T-helper 2 cell (primary cell): ENCODE measurements at regions not wholly inside any gene's neighbourhood (a gene's known extent, or its start where the extent isn't known, plus 50 kb on each side); places are given as distances from the start of the nearest gene placed in this dataset.
"Not testable (repeated sequence)": the region's sequence is repeated elsewhere in the genome, so short reads cannot be mapped to it uniquely, and the experiment has no call there.

Experiments
- DNase-seq, 5 experiments: peaks; one replicate each; pipeline versions ENCODE4 v3.0.0 to v3.0.0-alpha.2; 2012 to 2022

DNA sequence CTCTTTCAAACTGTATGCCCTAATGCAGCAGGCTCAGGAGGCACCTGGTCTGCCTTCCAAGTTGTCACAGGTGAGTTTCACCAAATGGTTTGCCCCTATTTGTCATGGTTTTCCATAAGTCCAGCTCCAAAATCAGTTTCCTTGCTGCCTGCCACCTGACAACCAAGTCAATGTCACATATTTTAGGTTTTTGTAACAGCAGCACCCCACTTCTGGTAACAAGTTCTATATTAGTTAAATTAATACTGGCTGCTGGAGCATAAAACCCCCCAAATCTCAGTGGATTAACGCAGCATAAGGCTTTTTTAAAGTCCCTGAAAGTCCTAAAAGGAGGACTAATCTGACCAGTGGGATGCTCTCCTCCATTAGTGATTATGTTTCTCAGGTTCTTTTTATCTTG is 200.7 kb downstream of the RRAGC start:
- no peak for DNase-seq

DNA sequence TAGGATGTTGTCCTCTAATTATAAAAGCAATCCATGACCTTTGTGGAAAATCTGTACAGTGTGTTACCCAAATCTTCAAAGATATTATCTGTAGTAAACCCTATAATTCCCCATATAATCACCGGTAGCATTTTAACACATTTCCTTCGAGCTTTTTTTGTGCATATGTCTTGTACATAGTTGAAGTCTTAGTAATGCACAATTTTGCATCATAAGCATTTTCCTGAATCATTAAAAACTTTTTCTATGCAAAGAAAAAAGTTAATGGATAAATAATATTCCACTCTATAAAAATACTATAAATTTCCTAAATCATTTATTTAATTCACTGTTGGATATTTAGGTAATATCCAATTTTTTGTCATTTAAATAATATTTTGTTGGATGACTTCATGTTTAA is 201.7 kb downstream of the RRAGC start:
- no peak for DNase-seq

DNA sequence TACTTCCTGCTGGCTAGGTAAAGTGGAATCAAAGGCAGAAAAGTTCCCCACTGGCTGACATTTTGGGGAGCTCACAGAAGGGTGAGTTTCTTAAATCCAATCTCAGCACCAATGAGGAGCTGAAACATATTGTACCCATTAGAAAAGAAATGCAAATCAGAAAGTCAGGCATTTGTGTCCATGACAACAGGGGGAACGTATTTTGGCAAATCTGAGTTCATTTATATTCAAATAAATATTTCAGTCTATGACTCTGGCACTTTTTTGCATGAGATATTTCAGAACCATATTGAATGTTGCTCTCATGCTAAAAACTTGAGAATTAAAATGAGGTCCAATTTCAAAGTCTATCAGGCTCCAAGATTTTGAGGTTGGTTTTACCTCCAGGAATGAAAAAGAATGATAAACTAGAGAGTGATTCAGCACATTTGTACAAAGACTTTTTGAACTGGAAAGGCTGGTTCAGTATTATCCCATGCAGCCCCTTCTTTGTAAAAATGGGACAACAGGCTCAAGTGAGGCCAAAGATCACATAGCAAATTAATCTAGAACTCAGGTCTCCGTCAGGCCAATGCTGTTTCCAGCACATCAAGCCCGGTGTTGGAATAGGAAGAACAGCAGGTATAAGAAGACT is 202.2 kb downstream of the RRAGC start:
- DNase-seq = no peak

DNA sequence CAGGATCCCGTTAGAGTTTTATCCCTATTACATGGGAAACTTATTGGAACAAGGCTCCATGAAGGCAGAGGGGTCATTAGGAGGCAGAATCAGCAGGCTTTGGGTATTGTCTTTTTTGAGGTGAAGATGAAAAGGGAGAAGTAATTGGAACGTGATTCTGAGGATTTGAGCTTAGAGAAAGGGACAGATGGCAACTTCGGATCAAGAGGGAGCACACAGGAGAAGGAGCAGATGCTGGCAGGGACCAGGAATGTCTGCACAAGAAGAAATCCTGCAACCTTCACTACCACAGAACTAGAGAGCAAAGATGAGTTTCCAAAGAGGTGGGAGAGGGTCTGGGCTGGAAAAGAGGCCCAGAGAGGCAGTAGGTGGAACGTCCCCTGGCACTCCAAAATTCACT is 202.8 kb downstream of the RRAGC start:
- DNase-seq = no peak

DNA sequence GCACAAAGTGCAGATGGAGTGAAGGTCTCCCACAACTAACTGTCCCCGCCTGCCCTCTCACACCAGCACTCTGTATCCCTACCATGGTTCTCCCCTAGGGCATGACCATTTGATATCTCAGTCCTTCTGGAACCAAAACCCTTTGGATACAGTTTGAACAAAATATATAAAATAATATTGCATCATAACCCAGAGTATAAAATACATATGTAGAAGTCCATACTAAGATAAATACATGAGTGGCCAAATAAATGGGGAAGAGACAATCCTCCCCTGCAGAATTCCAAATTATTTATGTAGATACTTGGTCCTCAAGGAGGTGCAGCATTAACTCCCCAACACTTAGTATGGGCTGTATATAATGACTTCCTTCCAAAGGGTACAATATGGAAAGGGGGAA is 207.4 kb downstream of the RRAGC start:
- DNase-seq = no peak

DNA sequence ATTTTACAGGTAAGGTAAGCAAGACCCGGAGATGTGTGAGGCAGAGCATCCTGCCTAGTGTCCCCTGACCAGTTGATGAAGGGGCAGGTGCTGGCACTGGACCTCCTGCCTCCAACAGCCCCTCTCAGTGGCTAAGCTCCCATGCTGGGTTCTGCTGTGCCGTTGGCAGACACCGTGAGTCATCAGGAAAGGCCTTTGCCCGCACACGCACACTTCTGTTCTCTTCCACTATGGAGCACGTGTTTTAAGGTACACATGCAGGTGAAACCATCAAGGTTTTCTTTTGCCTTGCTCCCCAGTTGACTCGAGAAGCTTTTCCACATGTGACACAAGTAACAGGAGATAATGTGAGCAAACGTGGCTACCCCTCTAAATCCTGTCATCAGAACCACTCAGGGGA is 207.9 kb downstream of the RRAGC start:
- DNase-seq = no peak

DNA sequence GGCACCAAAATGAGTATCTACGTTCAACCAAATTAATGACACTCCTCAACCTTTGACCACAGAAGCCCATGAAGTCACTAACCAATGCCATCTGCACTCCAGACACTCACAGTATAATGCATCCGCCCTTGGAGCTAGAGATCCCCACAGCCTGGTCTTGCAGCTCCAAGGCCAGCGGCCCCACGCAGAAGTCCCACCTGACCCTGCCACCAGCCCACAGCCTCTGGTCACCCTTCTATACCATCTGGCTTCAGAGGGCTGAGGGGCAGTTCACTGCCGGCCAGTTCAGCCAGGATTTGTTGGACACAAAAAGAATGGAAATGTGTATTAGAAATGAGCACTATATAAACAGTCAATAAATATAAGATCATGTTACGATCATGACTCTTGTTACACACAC is 211.2 kb downstream of the RRAGC start:
- no peak for DNase-seq

DNA sequence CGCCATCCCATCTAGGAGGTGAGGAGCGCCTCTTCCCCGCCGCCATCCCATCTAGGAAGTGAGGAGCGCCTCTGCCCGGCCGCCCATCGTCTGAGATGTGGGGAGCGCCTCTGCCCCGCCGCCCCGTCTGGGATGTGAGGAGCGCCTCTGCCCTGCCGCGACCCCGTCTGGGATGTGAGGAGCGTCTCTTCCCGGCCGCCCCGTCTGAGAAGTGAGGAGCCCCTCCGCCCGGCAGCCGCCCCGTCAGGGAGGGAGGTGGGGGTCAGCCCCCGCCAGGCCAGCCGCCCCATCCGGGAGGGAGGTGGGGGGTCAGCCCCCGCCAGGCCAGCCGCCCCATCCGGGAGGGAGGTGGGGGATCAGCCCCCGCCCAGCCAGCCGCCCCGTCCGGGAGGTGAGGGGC is 212.2 kb downstream of the RRAGC start:
- DNase-seq = not testable (repeated sequence)

DNA sequence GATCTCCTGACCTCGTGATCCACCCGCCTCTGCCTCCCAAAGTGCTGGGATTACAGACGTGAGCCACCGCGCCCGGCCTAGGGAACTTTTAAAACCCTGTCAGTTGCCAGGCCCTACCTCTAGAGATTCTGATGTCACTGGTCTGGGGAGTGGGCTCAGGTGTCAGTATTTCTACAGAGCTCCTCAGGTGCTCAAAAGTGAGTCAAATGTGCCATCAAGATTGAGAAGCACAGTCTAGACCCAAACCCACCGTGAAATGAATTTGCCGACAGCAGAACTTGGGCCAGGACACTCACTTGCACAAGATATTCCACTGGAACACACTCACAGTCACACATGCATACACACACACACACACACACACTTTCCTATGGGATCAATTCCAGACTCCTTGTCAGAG is 215.5 kb downstream of the RRAGC start:
- no peak for DNase-seq

DNA sequence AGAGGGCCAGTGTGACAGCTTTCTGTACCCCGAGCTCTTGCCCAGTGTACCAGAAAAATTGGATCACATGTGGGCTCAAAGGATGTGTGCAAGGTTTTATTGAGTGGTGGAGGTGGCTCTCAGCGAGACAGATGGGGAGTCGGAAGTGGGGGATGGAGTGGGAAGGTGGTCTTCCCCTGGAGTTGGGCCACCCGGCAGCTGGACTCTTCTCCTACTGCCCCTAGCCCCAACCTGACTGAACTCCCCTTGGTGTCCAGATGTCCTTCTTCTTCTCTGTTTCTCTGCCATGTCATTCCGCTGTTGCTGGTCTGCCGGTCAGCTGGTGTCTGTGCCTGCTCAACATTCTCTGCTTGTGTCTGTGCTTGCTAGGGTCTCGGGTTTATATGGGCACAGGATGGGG is 217.9 kb downstream of the RRAGC start:
- no peak for DNase-seq

DNA sequence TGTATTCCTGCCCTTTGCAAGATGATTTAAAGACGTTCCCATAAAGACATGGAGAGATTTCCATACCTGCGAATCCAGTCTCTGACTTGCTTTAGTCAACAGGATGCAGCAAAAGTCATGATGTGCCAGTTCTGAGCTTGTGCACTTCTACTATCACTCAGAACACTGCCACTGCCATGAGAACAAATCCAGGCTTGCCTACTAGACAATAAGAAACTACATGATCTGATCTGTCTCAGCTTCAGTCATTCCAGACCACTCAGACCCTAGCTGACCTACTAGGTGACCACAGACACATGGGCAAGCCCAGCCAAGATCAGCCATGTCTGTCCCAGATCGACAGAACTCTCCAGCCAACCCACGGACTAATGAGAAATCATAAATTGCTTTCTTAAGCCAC is 219.2 kb downstream of the RRAGC start:
- DNase-seq = no peak

DNA sequence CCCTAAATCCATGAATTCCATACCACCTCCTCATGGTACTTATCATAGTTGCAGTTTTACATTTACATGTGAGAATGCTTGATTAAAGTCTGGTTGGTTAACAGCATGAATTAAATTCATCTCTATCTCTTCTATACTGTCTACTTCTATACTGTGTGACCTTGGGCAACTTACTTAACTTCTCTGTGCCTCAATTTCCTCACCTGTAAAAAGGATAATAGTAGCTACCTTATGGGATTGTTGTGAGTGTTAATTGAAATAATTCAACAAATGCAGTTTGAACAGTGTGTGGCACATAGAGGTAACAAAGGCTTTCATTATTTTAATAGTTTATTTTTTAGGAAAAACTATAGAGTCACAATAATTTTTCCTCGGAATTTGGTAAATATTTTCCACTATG is 231.3 kb downstream of the RRAGC start:
- DNase-seq = no peak

DNA sequence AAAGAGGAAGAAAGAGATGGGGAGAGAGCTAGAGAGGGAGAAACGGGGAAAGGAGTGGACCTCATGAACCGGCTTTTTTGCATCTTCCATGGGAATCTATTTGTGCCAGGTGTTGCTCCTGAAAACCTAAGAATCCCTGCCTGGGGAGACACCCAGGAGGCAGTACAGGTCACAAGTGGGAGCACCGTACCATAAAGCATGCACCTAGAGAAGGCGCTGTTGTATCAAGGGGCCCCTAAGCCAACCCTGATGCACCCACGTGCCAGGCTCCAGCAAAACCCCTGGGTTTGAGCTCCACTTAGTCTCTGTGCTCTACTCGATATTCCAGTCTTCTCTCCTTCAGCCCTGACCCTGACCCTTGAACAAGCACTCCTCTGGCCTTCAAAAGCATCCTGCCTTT is 233.6 kb downstream of the RRAGC start:
- no peak for DNase-seq

DNA sequence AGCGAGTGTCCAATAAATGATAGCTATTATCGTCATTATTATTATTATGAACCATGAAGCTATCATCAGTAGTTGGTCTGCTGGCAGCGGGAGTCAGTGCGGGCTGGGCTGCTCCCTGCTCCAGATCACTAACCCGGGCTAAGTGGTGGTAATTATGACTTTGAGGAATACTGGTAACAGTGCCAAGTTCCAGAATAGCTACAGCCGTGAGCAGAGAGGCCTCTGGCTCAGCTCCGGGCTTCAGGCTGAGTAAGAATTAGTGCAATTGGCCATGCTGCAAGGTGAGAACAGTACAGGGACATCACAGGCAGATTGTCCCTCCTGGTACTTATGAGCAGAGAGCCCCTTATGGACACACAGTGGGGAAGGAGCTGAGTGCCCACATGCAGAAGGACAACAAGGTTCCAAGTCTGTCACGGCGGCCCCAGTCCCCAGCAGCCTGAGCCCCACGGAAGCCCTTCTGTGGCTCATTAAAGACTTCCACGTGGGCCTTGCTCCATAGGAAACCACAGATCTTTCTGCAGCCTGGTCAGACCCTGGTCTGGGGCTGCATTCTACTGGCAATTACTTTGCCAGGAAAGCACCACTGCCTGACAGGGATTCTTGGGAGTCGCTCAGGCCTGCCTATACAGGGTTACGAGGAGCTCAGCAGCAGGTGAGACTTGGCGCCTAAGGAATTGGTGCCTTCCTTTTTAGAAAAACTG is 235.1 kb downstream of the RRAGC start:
- DNase-seq = no peak

DNA sequence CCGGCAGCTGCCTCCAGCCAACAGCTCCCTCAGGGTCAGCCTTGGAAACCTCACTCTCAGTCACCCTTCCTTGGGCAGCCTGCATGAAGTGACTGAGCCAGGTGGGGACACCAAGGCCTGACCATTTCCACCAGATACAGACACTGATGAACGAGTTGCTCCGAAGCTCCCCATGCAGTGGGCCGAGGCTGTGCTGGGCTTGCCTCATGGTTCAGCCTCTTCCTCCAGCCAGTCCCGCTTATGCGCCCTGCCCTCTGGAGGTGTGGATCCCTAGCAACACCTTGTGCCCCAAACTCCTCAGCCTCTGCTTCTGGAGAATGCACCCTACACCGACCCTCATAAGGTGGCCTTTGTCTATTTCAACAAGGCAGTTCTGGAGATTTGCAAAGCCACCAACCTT is 236.0 kb downstream of the RRAGC start:
- DNase-seq = no peak

DNA sequence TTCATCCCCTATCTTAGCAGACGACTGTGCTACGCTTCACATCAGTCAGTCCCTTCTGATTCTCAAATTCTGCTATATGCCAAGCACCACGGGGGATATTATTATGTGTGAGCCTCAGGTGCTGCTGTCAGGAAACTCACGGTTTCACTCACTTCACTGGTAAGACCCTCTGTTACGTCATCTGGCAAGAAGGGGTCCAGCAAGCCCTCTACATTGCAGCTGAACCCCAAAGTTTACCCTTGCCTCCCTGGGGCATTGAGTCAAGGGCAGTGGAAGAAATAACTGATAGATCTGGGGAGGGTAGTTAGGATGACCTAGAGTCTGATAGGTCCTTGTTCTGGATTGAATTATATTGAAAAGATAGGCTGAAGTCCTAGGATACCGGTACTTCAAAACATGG is 237.4 kb downstream of the RRAGC start:
- no peak for DNase-seq

DNA sequence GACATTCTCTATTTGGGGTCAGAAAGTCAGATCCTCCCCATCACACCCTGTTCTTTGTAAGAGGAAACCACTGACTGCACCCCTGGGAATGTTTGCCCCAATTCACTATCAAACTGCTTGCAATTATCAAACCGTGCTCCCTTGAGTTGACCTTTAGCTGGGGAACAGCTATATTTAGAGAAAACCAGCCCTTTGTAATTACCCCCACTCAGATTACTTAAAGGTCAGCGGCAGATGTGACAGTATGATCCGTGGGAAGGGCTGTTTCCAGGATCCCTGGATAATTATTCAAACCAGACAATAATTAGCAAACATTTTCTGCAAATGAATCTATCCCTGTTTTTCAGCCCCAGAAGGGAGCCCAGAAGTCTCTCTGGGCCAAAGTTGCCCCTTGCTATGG is 242.7 kb downstream of the RRAGC start:
- DNase-seq = no peak

DNA sequence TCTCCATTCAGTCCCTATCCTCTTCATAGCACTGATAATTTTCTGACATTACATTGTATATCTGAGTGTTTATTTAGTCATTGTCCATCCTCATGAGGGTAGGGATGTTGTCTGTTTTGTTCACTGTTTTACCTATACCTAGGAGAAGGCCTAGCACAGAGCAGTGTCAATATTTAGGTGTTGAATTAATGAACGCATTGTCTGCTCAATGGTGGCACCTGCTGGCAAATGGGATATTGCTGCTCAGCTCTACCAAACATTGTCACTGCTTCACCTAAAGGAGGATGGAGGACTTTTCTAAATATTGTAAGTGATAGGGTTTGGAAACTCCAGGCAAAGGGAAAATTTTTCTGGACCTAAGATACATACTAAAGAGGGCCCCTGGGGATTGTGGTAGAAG is 243.9 kb downstream of the RRAGC start:
- DNase-seq = no peak

DNA sequence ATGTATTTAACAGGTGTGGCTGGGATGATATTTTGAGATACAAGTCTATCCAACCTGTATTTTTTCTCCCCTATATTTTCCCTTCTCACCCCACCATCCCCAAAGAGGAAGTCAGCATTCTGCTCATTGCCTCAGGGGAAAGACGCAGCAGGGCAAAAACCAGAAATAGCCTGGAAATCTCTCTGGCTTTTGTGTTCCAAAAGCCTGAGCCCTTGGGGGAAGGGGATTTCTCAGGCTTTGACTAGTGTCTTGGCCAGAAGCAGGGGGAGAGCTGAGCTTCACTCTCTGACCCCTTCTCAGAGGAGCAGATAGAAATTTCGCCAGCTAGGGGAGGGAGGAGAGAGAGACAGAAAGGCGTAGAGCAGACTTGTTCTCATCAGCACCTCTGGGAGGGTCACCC is 244.7 kb downstream of the RRAGC start:
- DNase-seq = no peak

DNA sequence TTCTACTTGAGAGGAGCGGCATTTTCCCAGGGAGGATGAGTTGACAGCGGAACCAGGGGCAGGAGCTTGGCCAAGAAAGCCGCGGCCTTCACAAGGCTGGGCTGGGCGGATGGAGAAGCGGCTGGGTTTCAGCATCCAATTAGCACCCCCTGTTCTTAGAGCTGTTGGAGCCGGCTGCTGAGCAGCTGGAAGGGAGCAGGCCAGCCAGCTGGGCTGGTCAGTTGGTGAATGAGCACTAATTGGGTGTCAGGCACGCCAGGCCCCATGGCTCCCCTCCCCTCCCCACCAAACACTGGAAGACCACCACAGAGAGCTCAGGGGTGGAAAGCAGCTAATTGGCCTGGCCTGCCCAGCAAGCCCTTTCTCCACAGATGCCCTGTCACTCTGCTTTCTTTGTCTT is 245.6 kb downstream of the RRAGC start:
- no peak for DNase-seq

DNA sequence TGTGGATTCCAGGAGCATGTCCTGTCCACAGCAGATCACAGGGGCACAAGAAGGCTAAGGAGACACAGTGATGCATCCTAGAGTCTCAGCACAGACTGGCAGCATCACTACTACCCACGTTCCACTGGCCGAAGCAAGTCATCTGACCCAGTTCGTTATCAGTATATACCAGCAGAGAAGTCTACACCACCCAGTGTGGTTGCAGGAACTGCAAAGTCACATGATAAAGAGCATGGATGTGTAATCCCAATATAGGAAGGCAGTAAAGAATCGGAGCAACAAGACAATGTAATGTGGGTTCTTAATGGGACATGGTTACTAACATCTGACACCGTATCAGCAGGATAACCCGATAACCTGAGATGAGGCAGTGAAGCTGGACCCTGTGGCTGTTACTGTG is 246.6 kb downstream of the RRAGC start:
- no peak for DNase-seq

DNA sequence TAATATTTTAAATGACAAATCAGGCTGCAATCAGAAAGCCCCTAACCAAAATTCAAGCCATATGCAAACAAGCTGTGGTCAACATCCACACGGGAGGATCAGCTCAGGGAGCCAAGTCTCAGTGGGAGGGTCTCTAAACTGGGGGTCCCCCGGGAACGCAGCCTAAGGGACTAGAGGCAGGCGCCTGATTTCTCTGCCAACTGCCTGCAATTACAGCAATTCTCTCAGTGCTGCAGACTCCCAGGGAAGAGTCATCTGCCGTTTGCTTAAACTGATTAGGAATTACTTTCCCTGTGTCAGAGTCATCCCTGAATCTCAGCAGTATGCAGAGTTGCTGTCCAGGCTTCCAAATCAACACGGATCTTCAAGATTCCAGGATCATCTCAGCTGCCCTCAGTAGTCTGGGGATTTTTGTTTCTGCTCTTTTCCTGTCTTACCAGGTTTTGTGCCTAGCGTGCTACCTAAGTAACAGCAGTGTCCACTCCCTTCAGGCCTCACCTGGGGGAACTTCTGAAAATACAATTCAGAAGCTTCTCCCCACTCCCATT is 247.8 kb downstream of the RRAGC start:
- no peak for DNase-seq

DNA sequence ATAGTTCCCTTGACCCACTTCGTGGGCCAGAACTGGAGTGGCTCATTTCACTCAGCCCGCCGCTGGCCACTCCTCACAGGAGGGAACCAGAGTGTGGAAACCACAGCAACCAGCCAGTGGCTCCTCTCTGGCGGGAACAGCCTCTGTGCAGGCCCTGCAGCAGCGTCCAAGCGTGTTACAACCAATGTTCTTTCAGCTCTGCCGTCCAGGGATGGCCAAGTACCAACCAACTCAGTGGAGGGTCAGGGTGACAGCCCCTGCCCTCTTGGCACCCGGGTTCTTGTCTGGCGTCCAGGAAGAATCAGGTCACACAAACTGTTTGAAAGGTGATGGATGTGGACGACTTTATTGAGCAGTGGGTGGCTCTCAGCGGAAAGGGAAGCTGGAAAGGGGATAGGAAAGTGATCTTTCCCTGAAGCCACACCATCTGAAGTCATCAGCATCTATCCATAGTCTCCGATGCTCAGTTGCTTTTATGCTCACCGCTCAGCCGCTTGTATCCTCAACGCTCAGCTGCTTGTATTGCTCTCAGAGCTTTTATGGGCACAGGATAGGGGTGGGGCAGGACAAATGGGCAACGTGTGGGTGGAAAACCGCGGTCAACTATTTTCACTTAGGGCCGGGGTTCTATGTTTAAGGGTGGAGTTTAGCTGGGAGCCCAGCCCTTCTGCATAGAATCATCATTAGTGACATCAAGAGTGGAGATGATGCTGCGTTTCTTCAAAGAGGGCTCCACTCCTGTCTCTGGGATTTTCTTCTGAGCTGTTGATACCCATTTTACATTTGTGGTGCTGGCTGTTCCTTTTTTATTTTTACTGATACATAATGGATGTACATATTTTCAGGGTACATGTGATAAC is 250.2 kb downstream of the RRAGC start:
- DNase-seq = no peak
